HG03175 (cell line): ENCODE measurements at regions not wholly inside any gene's neighbourhood (a gene's known extent, or its start where the extent isn't known, plus 50 kb on each side); places are given as distances from the start of the nearest gene placed in this dataset.
"Not testable (repeated sequence)": the region's sequence is repeated elsewhere in the genome, so short reads cannot be mapped to it uniquely, and the experiment has no call there.

ENCODE experiments used
- ATAC-seq: cut with Tn5 transposase; IDR thresholded peaks from one replicate; pipeline ENCODE4 v1.9.1; 2021; ENCODE audit warnings: mild to moderate bottlenecking, moderate library complexity; ENCODE audit not compliant: unreplicated experiment

GRCh38 chr2:216942465-216942864, 82.6 kb upstream of the TNP1 start:
- no peak for ATAC-seq

GRCh38 chr2:216942016-216942415, 82.2 kb upstream of the TNP1 start:
- no peak for ATAC-seq

GRCh38 chr2:216936954-216937357, 77.1 kb upstream of the TNP1 start:
- no peak for ATAC-seq

GRCh38 chr2:216934623-216935022, 74.8 kb upstream of the TNP1 start:
- ATAC-seq = no peak

- ATAC-seq = no peak
Measured at GRCh38 chr2:216934151-216934550, 74.3 kb upstream of the TNP1 start.

- no peak for ATAC-seq
Measured at GRCh38 chr2:216932863-216933548, 73.1 kb upstream of the TNP1 start.

- ATAC-seq = no peak
Measured at GRCh38 chr2:216932113-216932862, 72.4 kb upstream of the TNP1 start.

GRCh38 chr2:216930716-216931115, 70.9 kb upstream of the TNP1 start:
- ATAC-seq = no peak

- ATAC-seq = not testable (repeated sequence)
Measured at GRCh38 chr2:216929338-216929737, 69.5 kb upstream of the TNP1 start.

- no peak for ATAC-seq
Measured at GRCh38 chr2:216927163-216927562, 67.3 kb upstream of the TNP1 start.

GRCh38 chr2:216925636-216926366, 65.9 kb upstream of the TNP1 start:
- no peak for ATAC-seq

- no peak for ATAC-seq
Measured at GRCh38 chr2:216925006-216925405, 65.1 kb upstream of the TNP1 start.

GRCh38 chr2:216923706-216924105, 63.8 kb upstream of the TNP1 start:
- ATAC-seq = no peak

- ATAC-seq = no peak
Measured at GRCh38 chr2:216922175-216922780, 62.4 kb upstream of the TNP1 start.

- ATAC-seq = no peak
Measured at GRCh38 chr2:216920937-216921456, 61.1 kb upstream of the TNP1 start.

GRCh38 chr2:216920143-216920876, 60.4 kb upstream of the TNP1 start:
- no peak for ATAC-seq

GRCh38 chr2:216918088-216918680, 58.3 kb upstream of the TNP1 start:
- no peak for ATAC-seq

- ATAC-seq = no peak
Measured at GRCh38 chr2:216916956-216917650, 57.2 kb upstream of the TNP1 start.

- ATAC-seq = no peak
Measured at GRCh38 chr2:216915557-216916150, 55.8 kb upstream of the TNP1 start.
